GM18867 (cell line): ENCODE measurements at regions not wholly inside any gene's neighbourhood (a gene's known extent, or its start where the extent isn't known, plus 50 kb on each side); places are given as distances from the start of the nearest gene placed in this dataset.

ENCODE experiments used
- ATAC-seq: cut with Tn5 transposase; IDR thresholded peaks from one replicate; pipeline ENCODE4 v1.9.1; 2021; ENCODE audit warnings: mild to moderate bottlenecking, moderate library complexity; ENCODE audit not compliant: unreplicated experiment

DNA sequence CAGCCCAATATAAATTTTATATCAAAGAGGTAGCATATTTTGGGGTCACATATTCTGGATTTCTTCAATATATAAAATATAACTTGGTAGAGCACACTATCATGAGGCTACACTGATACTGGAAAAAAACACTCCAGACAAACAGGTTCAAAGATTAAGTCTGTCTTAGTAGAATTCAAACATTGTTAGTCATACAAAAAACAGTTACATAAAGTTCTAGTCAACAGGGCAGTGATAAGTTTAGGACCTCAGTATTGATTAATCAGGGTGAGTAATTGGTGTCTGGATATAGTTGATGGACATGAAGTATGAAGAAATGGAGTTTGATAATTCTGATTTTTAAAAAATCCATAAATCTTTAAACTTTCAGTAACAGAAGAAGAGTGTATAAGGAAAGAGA lies 1291.3 kb downstream of the FSTL5 start:
- ATAC-seq = no peak

DNA sequence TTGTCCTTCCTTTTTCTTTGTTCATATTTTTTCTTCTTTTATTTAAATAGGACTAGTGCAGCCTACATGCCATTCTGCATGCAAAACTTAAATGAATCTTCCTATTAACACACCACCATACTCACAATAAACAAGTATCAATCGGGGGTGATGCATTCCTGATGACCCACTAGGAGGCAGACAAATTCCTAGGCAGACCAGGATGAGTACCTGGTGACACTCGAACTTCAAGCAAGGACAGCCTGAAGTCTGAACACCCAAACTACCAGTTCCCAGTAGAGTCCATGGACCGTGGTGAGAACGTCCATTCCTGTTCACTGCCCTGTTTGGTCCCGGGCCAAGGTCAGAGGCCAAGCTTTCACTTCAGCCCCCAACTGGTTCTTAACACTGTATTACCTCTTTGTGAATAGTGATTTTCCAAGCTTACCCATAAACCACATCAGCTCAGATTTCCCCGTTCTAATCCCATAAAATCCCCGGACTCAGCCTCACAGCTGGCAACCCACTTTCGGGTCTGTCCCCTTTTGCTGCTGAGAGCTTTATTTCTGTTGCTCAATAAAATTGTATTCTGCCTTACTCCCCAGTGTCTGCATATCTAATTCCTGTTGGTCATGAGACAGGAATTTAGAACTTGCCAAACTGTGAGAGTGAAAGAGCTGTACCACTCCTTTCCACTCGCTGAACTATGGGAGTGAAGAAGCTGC lies 1286.6 kb downstream of the FSTL5 start:
- no peak for ATAC-seq

DNA sequence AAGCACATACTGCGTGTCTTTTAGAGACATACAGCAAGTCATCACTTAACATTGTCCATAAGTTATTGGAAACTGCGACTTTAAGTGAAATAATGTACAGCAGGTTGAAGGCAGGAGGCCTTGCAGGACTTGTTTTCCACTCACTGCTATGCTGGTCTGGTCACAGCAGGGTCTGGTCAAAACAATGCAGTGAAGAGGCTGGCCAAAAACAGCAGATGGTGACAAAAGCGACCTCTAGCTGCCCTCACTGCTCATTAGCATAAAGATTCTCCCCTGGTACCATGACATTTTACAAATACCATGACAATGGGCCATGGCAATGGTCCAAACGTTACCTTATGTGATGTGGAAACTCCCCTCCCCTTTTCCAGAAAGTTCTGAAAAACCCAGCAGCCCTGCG lies 1283.6 kb downstream of the FSTL5 start:
- ATAC-seq = no peak

DNA sequence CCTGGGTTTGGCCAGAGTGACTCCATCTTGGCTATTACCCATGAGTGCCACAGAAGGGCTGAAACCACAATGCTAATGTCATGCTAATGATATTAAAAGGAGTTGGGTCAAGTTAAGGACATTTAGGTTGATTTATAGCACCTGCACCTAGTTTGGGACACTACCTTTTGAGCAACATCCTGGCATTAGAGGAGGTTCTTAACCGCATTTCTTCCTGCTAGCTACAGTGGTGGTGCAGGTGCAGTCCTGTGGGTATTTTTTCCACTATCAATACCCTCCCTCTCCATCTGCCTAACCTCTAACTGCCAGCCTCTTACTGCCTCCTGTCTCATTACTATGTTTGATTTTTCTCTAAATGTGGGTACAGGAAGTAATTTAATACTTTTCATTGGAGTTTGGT lies 1276.1 kb downstream of the FSTL5 start:
- no peak for ATAC-seq

DNA sequence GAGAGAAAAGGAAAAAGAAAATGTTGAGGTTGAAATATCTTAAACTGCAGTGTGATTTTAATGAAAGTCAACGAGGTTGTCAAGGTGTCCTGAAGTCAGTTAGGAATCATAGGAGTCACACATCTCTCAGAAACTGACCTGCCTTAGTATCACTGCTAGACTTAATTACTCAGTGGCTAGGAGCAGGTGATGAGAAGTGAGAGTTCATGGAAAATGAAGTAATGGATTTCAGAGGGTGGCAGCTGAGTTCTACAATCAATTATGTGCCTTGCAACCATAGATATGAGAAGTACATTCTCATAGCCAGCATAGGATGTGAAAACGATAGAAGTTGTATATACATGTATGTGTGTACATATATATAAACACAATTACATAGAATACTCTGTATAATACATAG lies 1269.7 kb downstream of the FSTL5 start:
- ATAC-seq = no peak

DNA sequence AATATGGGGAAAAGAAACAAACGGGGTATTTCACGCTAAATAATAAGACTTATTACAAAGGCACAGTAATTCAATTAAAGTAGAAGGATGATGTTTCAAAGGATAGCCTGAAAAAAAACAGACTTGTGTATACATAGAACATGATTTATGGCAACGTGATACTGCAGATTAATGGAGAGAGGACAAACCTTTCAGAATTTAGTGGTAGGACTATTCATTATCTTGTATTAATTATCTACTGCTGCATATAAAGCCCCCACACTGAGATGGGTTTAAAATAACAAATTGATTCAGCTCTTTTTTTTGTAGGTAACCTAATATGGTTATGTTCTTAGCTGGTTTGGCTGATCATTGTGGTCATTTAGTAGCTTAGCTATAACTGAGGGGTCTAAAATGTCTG lies 1269.0 kb downstream of the FSTL5 start:
- no peak for ATAC-seq

DNA sequence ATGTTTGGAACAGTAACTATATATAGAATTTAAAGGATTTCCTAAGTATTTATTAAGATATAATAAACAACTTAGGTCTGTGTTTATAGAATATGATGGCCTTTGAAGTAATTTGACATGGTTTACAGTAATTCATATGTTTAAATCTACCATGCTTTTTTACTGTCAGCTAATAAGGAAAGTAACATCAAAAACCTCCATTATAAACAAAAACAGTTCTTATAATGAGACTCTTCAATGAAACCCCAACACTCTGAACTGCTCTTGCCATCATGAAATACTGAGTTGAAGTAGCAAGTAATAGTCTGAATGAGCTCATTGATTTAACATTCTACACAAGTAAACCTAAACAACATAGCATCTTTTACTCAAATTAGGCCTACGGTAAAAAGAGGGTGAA lies 1236.5 kb downstream of the FSTL5 start:
- no peak for ATAC-seq

DNA sequence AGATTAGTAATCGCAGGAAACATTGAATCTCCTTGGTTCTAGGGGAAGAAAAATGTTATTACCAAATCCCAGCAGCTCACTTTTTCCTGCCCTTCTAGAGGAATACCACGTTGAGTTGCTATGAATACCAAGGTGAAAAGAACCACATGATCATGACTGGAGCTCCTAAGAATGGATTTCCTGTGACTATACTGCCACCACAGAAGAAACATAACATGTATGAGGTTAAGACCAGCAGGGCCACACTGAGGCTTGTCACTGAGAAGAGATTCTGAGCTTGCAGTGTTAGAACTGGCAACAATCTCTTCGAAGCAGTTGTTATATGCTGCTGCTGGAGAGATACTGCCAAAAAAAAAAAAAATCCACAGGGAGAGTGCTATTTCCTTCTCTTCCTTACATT lies 1235.3 kb downstream of the FSTL5 start:
- no peak for ATAC-seq

DNA sequence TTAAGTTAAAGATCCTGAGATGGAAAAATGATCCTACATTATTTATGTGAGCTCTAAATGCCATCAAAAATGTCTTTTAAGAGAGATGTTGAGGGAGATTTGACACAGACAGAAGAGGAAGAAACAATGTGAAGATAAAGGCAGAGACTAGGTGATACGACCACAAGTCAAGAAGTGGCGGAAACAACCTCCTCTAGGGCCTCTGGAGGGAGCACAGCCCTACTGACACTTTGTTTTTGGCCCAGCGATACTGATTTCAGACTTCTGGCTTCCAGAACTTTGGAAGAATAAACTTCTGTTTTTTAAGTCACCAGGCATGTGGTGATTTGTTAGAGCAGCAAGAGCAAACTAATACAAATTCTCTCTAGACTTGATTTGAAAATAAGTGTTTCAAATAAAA lies 1216.1 kb downstream of the FSTL5 start:
- no peak for ATAC-seq

DNA sequence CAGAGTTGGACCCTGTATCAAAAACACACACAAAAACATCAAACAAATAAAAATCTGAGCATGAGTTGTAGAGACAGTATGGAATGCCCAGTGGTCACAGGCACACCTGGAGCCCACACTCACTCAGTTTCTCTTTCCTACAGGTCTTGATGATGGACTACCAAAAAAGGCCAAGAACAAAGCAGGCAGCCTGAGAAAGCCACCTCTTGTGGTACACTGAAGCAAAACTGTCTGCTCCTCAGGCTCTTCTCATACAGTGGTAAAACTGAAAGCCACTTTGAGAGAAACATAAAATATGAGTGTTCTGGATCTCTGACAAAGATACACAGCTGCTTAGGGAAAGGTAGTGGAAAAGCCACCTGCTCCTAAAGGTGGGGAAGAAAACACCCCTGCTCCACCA lies 1206.9 kb downstream of the FSTL5 start:
- no peak for ATAC-seq

DNA sequence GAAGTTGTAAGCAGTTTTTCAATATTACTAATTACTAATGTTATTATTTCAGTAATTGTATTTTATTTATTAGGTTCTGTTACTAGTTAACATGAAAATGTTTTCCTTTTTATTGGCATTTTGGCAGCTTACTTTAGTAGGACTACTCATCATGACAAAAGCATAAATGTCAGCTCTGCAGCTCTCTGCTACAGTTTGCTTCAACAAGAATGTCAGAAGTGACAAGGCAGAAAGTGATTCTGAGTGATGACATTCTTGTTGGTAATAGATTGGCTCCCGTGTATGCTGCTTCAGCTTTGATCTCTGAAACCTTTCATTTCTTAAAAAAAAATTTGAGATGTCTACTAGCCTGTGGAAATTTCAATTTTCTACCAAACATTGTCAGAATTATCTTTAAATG lies 1193.9 kb downstream of the FSTL5 start:
- ATAC-seq = no peak

DNA sequence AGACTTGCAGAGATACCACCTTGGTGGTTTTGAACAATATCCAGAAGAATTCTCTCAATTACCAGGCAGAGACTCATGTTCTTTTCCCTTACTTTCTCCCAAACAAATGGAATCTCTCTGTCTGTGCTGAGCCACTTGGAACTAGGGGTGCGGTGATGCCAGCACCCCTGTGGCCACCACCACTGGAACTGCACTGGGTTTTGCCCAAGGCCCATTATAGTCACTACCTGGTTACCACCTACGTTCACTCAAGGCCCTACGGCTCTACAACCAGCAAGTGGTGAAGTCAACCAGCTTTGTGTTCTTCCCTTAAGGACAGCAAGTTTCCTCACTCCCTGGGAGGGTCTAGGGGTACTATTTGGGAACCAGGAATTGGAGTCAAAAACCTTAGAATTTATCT lies 1183.7 kb downstream of the FSTL5 start:
- no peak for ATAC-seq

DNA sequence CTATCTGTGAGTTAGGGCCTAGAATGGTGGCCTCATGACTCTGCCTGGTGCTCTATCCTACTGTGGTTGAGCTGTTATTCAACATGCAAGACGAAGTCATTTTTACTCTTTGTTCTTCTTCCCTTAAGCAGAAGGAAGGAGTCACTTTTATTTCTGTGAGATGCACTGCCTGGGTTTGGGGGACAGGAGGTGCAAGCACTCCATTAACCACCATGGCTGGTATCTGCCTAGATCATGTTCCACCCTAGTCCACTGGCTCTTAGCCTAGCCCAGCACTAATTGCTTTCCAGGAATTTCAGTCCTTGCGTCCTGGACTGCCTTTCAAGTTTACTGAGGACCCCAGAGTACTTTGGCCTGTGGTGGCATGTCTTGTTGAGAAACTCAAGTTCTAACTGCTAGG lies 1182.7 kb downstream of the FSTL5 start:
- no peak for ATAC-seq

DNA sequence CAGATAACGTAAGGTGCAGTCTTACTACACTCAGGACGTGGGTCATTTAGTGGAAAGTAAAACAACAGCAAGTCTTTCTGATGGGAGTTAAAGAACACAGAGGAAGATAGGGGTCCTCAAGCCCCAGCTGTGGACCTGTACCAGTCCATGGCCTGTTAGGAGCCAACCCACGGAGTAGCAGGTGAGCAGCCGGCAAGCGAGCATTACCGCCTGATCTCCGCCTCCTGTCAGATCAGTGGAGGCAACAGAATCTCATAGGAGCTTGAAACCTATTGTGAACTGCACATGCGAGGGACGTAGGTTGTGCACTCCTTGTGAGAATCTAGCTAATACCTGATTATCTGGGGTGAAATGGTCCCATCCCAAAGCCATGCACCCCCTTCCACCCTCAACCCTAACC lies 1180.8 kb downstream of the FSTL5 start:
- no peak for ATAC-seq

DNA sequence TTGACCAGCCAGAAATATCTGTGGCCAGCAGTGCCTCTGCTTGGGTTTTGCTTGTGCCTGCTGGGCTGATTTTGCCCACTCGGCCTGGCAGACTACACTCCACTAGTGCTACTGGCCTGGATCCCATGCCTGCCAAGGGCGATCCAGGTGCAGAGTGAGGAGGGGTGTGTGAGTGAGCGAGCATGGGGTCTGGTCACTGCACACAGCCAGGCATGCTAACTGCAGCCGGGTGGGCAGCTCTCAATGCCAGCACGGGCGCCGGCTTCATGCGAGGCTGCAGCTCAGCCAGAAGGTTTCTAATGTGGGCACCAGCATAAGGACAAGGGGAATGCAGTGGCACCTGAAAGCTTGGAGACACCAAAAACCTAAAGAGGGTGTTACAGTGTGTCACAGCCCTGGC lies 1161.4 kb downstream of the FSTL5 start:
- ATAC-seq = no peak

DNA sequence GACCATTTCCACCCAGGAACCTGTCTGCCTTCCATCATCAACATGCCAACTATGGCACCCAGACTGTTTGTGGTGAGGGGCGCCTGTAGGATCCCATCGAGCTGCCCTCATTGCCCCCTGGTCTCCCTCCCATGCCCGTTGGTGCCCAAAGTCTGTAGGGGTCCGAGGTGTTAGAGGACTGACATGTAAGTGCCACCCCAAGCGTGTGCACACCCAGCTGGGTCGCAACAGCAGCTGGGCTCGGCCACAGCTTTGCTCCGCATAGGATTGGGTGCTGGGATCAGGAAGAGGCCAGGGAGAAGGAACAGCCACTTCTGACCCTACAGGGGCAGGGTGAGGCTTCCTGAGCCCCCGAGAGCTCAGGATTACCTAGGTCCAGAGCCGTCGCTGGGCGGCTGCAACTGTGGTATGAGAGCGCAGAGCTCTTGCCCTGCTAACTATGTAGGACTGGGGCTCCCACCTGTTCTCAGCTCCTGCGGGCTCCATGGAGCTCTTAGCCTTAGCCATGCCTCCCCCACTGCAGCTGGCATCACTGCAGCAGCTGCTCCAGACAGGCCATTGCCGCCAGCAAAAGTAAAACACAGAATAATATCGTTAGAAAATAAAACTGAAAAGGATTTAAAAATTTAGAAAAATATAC lies 1160.3 kb downstream of the FSTL5 start:
- no peak for ATAC-seq

DNA sequence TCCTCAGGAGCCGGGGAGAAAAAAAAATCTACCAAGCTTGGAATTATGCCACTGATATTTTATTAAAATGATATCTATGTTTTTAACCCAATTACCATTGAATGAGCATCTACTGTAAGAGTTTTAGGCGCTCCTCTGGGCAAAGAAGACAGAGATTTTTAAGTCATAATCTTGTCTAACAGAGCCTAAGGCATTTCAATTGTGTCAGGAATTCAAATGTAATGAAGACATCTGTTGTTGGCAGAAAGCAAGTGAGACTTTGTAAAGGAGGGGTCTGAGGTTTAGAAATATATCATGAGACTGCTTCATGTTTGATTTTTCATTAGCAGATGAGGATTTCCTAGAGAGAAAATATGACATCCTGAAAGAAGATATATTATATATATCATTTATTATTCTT lies 1158.1 kb downstream of the FSTL5 start:
- ATAC-seq = no peak

DNA sequence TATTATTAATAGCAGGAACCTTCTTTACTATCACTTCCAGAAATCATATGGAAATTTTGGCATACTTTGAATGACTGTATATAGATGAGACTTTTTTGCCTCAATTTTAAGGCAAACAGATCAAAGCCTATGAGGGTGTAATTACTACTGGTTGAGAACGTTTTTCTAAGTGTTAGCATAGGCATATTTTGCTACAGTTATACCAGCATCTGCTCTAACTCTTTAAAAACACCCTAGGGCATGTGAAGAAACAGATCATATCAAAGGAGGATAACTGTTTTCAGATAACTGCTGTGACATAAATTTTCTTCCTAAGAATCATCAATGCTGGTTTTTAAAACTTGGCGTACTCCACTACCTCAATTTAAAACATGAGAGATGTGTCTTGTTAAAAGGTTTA lies 1155.3 kb downstream of the FSTL5 start:
- no peak for ATAC-seq

DNA sequence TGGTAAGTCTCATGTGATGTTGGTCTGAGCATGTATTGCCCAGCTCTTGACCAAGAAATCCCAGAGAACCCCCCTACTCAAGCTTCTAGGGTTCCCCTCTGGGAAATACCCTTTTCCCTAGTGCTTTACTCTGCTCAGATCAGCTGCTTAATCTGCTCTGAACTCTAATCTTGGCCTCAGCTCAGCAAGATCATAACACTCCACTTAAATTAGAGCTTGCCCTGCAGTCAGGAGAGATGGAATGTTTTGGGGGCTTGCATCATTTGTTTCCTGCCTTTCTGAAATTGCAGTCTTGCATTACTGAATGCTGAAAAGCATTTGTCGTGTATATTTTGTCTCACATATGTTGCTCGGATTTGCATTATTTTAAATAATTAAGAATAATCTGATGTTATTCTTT lies 1153.6 kb downstream of the FSTL5 start:
- ATAC-seq = no peak
